BE2C (cell line): ENCODE measurements at regions not wholly inside any gene's neighbourhood (a gene's known extent, or its start where the extent isn't known, plus 50 kb on each side); places are given as distances from the start of the nearest gene placed in this dataset.
"Not testable (repeated sequence)": the region's sequence is repeated elsewhere in the genome, so short reads cannot be mapped to it uniquely, and the experiment has no call there.

Experiments
- DNase-seq: peaks from one replicate; pipeline ENCODE4 v3.0.0-alpha.2; 2020
- H3K27me3 ChIP-seq: fragments of 250-450 bp; sonication (Bioruptor Pico); 2 replicates; pipeline ENCODE4 v1.5.1; 2020; ENCODE audit warnings: mild to moderate bottlenecking
- H3K36me3 ChIP-seq: fragments of 250-450 bp; sonication (Bioruptor Pico); 2 replicates; pipeline ENCODE4 v1.5.1; 2020; ENCODE audit warnings: mild to moderate bottlenecking
- H3K4me1 ChIP-seq: fragments of 250-450 bp; sonication (Bioruptor Pico); 2 replicates; pipeline ENCODE4 v1.5.1; 2020
- H3K4me3 ChIP-seq: 2 replicates; pipeline ENCODE4 v1.5.1; 2011; ENCODE audit warnings: low read depth, low read length
- H3K9me3 ChIP-seq: fragments of 250-450 bp; sonication (Bioruptor Pico); 2 replicates; pipeline ENCODE4 v1.5.1; 2020
- TF ChIP-seq, protein P1 (sequence below): IDR thresholded peaks from 2 replicates; pipeline ENCODE4 v1.5.1; 2012; ENCODE audit warnings: mild to moderate bottlenecking, low read depth, low read length

DNA sequence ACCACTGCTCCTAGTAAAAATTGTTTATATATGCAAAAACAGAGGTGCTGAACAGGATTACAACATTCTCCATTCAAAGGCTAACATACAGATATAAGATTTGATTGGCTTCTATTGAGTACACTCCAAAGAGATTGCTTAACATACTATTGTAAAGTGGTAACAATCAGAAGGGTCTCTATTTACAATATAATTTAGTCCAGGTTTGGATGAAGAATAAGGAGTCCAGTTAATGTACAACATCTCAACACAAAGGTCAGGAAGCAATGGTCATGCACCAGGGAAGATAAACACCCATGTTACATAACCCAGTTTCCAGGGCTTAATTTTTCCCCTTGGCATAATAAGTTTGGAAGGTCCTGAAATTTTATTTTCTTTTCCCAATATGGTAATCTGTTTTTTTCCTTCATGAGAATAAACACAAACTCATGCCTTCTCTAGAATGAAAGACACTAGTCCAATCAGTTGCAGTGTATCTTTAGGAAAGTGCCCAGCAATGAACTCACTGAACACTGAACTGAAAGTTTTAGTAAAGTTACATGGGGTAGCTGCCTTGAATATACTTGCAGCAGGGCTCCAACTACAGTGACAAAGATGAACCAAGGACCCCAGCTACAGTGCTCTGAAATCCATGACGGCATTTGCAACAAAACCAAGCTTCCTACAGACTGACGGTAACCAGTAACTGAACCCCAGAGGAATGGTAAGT, 255.3 kb upstream of the GJE1 start:
- H3K4me3 ChIP-seq, result no peak overlapping the region
- H3K9me3 ChIP-seq, result no peaks in the 10 kb centered on the region
- TF ChIP-seq, protein P1, sequence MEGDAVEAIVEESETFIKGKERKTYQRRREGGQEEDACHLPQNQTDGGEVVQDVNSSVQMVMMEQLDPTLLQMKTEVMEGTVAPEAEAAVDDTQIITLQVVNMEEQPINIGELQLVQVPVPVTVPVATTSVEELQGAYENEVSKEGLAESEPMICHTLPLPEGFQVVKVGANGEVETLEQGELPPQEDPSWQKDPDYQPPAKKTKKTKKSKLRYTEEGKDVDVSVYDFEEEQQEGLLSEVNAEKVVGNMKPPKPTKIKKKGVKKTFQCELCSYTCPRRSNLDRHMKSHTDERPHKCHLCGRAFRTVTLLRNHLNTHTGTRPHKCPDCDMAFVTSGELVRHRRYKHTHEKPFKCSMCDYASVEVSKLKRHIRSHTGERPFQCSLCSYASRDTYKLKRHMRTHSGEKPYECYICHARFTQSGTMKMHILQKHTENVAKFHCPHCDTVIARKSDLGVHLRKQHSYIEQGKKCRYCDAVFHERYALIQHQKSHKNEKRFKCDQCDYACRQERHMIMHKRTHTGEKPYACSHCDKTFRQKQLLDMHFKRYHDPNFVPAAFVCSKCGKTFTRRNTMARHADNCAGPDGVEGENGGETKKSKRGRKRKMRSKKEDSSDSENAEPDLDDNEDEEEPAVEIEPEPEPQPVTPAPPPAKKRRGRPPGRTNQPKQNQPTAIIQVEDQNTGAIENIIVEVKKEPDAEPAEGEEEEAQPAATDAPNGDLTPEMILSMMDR, result no peak
- DNase-seq, result no peak
- H3K36me3 ChIP-seq, result no peaks in the 10 kb centered on the region
- no peaks in the 10 kb centered on the region for H3K4me1 ChIP-seq
- no peaks in the 10 kb centered on the region for H3K27me3 ChIP-seq

DNA sequence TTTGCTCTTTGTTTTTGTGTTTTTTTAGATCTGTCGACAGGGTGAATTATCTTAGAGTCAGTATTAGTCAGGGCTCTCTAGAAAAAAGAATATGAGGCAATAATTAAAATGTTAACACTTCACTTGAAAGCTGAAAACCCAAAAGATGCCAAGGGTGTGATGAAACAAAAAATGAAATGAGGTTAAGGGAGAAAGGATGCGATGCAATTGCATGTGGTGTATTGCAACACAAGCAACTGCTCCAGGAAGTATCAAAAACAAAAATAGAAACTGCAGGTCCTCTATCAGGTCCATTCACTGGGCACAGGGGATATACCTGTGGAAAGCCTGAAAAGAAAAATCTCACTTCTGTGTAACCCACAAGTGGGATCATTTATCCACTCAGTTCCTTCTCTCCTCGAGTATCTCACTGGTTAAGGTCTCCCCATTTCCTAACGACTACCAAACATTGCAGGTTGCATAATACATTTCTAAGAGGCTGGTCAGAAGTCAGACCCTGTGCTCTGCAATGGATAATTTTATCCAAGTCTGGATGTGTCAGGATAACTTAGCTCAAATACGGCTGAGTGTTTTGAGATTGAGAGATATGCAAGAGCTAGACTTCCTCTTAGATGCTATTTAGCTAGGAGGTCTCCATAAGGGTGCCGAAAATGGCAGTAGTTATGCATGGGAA, 257.7 kb upstream of the GJE1 start:
- DNase-seq, result no peak

DNA sequence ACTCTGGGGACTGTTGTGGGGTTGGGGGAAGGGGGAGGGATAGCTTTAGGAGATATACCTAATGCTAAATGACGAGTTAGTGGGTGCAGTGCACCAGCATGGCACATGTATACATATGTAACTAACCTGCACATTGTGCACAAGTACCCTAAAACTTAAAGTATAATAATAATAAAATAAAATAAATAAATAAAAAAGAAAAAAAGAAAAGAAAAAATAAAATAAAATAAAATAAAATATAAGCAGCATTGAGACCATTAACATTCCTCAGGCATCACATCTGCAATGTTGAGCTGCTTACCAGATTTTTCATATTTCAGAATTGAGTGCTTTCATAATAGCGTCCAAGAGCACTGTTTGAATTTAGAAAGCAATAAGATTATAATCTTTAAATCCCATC, 263.2 kb upstream of the GJE1 start:
- H3K36me3 ChIP-seq, H3K4me3 ChIP-seq, DNase-seq, H3K9me3 ChIP-seq, H3K27me3 ChIP-seq, H3K4me1 ChIP-seq: not testable (repeated sequence)

More for the DNA sequence above, 257.7 kb upstream of the GJE1 start:
- Histone ChIP-seq H3K9me3 (no peaks in the 10 kb centered on the region), H3K36me3 (no peaks in the 10 kb centered on the region), H3K4me1 (no peaks in the 10 kb centered on the region), H3K4me3 (no peak overlapping the region), H3K27me3 (no peaks in the 10 kb centered on the region)
- TF ChIP-seq, protein P1, result no peak

DNA sequence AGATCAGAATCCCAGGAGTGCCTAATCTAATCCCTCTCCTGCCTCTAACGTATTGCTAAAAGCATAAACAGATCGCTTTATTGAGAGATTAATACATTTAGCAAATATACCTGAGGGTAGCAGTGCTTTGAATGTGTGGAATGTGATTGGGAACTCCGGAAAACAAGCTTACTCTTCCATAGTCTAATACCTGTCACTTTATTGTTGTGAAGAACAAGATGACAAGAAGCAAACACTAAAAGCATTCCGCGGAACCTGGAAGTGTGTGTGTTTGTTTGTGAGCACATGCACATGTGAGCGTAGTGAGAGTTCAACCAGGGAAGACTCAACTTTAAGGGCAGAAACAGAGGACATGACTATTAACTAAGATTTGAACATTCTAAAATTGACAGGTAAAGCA, 265.0 kb upstream of the GJE1 start:
- TF ChIP-seq, protein P1, result no peak
- no peak for DNase-seq
- H3K4me3 ChIP-seq, result no peak overlapping the region
- H3K4me1 ChIP-seq, result no peaks in the 10 kb centered on the region
- no peaks in the 10 kb centered on the region for H3K36me3 ChIP-seq
- H3K9me3 ChIP-seq, result no peaks in the 10 kb centered on the region
- no peaks in the 10 kb centered on the region for H3K27me3 ChIP-seq

DNA sequence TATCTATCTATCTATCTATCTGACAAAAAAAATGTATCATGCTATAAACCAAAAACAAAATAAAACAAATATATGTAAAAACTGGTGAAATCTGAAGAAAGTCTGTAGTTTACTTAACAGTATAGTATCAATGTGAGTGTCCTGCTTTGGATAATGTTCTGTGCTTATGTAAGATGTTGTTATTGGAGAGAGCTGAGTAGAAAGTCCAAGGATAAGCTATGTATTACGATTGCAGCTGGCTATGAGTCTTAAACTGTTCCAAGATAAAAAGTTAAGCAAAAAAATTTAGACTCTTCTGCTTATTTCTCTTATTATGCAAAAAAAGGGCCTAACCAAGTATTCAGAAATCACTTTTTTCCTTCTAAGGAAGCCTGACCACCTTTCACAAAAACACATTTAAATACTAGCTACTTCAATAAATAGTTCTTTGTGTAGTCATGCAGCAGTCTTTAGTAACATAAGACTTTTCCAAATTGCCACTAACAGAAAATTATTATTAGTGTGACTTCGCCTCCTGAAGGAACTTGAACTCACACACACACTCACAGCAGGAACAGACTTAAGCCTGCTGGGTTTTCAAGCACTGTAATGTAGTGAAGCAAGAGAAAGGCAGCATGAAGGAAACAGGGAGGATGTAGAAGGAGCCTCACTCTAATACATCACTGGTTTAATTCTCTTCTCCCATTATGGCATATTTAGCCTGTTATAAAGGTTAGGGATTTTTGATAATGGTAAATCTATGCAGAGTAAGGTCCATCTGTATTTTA, 265.8 kb upstream of the GJE1 start:
- Histone ChIP-seq H3K4me1 (no peaks in the 10 kb centered on the region), H3K27me3 (no peaks in the 10 kb centered on the region), H3K4me3 (no peak overlapping the region), H3K36me3 (no peaks in the 10 kb centered on the region), H3K9me3 (no peaks in the 10 kb centered on the region)
- DNase-seq, result no peak
- TF ChIP-seq, protein P1, result no peak

DNA sequence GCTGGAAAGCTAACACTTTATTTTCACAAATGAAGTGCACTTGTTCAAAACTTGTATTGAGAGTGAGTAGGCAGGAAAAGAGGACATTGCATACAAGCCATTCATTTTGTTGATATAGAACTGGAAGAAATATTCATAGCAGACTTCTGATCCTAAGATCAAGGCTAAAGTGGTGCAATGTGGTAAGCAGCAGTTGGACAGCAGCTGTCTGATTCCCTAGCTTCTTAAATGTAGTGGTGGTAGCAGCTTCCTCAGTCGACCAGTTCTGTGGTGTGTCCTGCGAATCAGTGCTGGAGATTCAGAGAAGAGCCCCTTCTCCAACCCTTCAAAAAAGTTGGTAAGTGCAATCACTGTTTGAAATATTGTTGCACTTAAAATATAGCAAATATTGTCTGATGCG, 281.7 kb upstream of the GJE1 start:
- H3K4me1 ChIP-seq, result no peaks in the 10 kb centered on the region
- no peaks in the 10 kb centered on the region for H3K36me3 ChIP-seq
- no peak overlapping the region for H3K4me3 ChIP-seq
- no peak for DNase-seq
- no peaks in the 10 kb centered on the region for H3K27me3 ChIP-seq
- H3K9me3 ChIP-seq, result no peaks in the 10 kb centered on the region
- TF ChIP-seq, protein P1, result no peak
